GM21529 (cell line): ENCODE measurements at regions not wholly inside any gene's neighbourhood (a gene's known extent, or its start where the extent isn't known, plus 50 kb on each side); places are given as distances from the start of the nearest gene placed in this dataset.
A peak's percentile ranks its signal among the peaks of the same experiment; 100 is the strongest.

Source experiments
- ATAC-seq: cut with Tn5 transposase; IDR thresholded peaks from one replicate; pipeline ENCODE4 v1.9.1; 2021; ENCODE audit not compliant: unreplicated experiment

- no peak for ATAC-seq
Measured at GRCh38 chr14:34025325-34026017, 74.6 kb upstream of the EGLN3 start.

- ATAC-seq = no peak
Measured at GRCh38 chr14:34024768-34025144, 73.9 kb upstream of the EGLN3 start.

DNA sequence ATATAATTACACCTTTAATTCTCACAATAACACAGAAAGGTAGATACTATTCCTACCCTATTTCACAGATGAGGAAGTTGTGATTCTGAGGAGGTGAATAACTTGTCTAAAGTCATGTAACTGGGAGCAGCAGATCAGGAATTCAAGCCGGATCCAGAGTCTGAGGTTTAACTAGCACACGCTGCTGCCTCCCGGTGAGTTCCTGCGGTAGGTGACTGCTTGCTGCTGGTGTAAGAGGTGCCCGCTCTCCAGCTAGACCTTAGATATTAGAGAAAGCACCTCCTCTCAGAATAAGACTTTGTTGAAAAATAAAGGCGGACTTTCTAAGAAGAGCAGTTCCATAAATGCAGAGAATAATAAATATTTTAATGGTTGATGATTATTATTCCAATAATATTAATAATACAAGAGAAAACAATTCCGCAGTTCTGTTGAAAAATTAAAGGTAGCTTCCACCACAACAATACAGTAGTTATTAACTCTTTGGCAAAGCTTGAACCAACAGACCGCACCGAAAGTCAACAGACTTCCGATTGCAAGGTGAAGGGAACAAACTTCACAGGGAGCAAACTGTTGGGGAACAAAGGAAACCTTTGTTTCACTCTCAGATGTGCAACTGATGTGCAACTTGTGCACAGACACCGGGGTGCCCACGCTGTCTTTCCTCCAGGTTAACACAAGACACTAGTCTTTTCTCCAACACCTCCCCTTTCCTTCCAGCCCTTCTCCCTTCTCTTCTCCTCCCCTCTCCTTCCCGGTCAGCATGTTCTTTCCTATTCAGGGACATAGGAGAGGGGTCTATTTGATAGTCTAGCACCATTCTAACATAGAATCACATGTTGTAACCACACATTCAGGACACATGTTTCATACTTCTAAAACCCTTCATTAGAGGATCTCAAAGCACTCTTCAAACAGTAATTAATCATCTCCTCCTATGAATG, 73.2 kb upstream of the EGLN3 start:
- ATAC-seq = no peak

- ATAC-seq = no peak
Measured at GRCh38 chr14:34021096-34021495, 70.2 kb upstream of the EGLN3 start.

- no peak for ATAC-seq
Measured at GRCh38 chr14:34020014-34020413, 69.1 kb upstream of the EGLN3 start.

DNA sequence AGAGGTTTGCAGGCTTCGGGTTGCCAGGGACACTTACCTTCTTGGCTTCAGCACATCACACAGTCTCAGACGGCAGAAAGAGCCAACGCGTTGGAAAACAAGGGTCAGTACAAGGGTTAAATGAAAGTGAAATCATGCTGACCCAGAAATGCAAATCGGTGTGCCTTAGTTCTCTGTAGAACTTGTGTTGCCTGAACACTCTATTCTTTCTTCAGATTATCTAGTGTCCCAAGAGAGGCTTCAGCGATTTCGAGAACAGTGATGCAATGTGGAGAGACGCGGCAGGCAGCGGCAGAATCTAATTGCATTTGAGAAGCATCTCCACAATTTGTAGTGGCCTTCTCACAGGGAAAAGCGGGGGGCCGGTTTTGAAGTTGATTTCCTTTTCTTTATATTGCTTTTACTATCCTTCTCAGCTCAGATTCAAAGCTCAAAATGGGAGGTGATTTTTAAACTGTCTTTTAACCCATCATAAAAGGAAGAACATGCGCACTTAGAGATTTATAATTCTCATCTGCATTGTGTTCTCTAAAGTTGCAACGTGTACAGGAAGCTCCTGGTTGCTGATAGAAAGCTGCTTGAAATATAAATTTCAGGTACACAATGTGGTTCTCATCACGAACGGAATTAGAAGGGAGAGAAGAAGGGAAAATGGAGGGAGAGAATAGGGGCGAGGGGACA, 67.8 kb upstream of the EGLN3 start:
- peak; percentile 69 for ATAC-seq

GRCh38 chr14:34018125-34018524, 67.3 kb upstream of the EGLN3 start:
- ATAC-seq = peak; percentile 27

- no peak for ATAC-seq
Measured at GRCh38 chr14:34015383-34015782, 64.5 kb upstream of the EGLN3 start.

DNA sequence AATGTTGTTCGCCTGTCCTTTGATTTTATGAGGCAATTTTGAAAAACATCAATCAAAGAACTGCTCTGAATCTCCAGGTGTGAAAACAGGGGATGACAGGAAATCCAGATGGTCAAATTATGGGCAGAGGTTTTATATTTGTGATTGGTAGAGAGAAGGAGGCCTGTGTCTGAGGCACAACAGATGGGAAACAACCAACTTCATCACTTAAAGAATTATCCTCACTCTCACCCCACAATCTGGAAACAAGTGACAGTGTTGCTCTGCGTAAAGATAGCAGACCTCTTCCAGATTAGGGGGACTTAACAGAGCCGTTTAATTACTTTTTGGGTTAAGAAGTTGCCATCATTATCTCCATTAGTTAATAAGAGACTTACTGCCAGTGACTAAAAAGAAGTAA, 64.1 kb upstream of the EGLN3 start:
- no peak for ATAC-seq

- ATAC-seq = peak; percentile 42
Measured at GRCh38 chr14:34013721-34014060, 62.8 kb upstream of the EGLN3 start.

- ATAC-seq = peak; percentile 76
Measured at GRCh38 chr14:34012978-34013720, 62.3 kb upstream of the EGLN3 start.

- ATAC-seq = no peak
Measured at GRCh38 chr14:34012369-34012768, 61.5 kb upstream of the EGLN3 start.

DNA sequence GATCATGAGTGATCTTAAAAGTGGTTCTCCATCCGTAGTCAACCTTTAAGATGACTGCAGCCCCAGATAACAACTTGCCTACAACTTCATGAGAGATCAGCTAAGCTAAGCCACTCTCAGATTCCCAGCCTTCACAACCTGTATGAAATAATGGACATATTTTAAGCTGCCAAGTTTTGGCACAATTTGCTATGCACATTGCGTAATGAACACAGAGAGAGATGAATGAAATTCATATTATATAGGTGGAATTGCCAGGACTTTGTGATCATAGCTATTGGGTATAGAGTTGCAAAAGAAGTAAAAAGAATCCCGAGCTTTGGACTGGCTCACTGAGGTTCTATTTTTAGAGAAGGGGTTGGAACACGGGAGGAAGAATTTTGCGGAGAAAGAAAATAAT, 59.1 kb upstream of the EGLN3 start:
- no peak for ATAC-seq

- ATAC-seq = no peak
Measured at GRCh38 chr14:34007902-34008301, 57.0 kb upstream of the EGLN3 start.

DNA sequence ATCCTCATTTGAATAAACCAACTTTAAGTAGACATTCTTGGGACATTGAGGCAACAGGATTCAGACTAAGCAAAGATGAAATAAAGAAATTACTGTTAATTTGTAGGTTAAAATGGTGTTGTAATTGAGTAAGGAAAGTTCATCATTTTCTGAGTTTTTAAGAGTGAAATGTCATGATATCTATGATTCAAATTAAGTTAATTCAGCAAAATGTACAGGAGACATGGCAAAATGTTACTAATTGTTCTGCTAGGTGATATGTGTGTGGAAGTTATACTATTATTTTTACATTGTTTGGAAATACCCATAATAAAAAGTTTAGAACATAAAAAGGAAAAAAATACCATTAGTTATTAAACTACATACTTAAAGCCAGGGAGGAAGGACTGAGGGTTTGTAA, 55.0 kb upstream of the EGLN3 start:
- ATAC-seq = no peak

DNA sequence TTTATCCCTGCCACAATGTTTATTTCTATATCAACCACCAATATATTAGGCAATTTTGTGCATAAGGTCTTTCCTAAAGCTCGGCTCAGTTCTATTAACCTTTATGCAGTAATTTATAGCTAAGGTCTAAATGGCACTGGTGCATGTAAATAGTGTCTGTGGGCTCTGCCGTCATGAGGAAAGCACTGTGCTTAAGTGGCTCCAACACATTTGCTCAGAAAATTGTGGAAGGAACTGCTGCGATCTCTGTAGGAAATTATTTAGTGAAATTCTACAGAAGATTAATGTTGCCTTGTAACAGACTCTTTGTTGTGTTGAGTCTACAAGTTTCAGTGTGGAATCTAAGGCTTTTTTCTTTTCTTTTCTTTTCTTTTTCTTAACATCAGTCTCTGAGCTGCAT, 54.0 kb upstream of the EGLN3 start:
- no peak for ATAC-seq

- no peak for ATAC-seq
Measured at GRCh38 chr14:34003691-34004090, 52.8 kb upstream of the EGLN3 start.

GRCh38 chr14:34003082-34003668, 52.3 kb upstream of the EGLN3 start:
- no peak for ATAC-seq
